WTC11 (cell line): ENCODE measurements at regions not wholly inside any gene's neighbourhood (a gene's known extent, or its start where the extent isn't known, plus 50 kb on each side); places are given as distances from the start of the nearest gene placed in this dataset.

Experiments
- CTCF ChIP-seq: fragments of 200-600 bp; IDR thresholded peaks from 2 replicates; pipeline ENCODE4 v1.8.0; 2022; ENCODE audit warnings: antibody characterized with exemption
- GABPB1 ChIP-seq: sonication (generic); formaldehyde crosslinking; IDR thresholded peaks from 2 replicates; pipeline ENCODE4 v1.8.1; 2023; ENCODE audit warnings: mild to moderate bottlenecking, missing genetic modification reagents
- JUN ChIP-seq: sonication (generic); formaldehyde crosslinking; IDR thresholded peaks from 2 replicates; pipeline ENCODE4 v1.8.0; 2023; ENCODE audit warnings: mild to moderate bottlenecking, missing genetic modification reagents
- TF ChIP-seq, protein P1 (sequence below): sonication (generic); formaldehyde crosslinking; IDR thresholded peaks from 2 replicates; pipeline ENCODE4 v1.8.1; 2023; ENCODE audit warnings: mild to moderate bottlenecking, missing genetic modification reagents, moderate library complexity

- TF ChIP-seq CTCF (no peak), GABPB1 (no peak), JUN (CRISPR knock-in tag) (no peak)
- TF ChIP-seq, protein P1, sequence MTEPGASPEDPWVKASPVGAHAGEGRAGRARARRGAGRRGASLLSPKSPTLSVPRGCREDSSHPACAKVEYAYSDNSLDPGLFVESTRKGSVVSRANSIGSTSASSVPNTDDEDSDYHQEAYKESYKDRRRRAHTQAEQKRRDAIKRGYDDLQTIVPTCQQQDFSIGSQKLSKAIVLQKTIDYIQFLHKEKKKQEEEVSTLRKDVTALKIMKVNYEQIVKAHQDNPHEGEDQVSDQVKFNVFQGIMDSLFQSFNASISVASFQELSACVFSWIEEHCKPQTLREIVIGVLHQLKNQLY: no peak
These were observed 649.9 kb upstream of the API5 start for GRCh38 chr11:42661942-42662341.
